Stimulated activated naive CD8-positive, alpha-beta T cell treated with anti-CD3 and anti-CD28 coated beads, Interleukin-15, amount 100 ng/mL, for 72 hours (primary cell): ENCODE measurements at regions not wholly inside any gene's neighbourhood (a gene's known extent, or its start where the extent isn't known, plus 50 kb on each side); places are given as distances from the start of the nearest gene placed in this dataset.

ENCODE experiments used
- ATAC-seq: fragments of 150-1000 bp; cut with Tn5 transposase; 2 replicates; pipeline ENCODE4 v1.10.0; 2021; ENCODE audit warnings: mild to moderate bottlenecking, moderate library complexity
- DNase-seq, 2 donors: peaks; one replicate each; pipeline ENCODE4 v3.0.0; 2021 to 2022
- H3K27ac Mint-ChIP-seq, 2 donors: one replicate each; pipeline ENCODE4 v1.8.0; 2022; ENCODE audit warnings: mild to moderate bottlenecking in 2 of 2, mixed read lengths in 2 of 2, moderate library complexity in 2 of 2
- H3K27me3 Mint-ChIP-seq: one replicate; pipeline ENCODE4 v1.8.0; 2022; ENCODE audit warnings: mixed read lengths
- H3K4me1 Mint-ChIP-seq: one replicate; pipeline ENCODE4 v1.8.0; 2022; ENCODE audit warnings: mild to moderate bottlenecking, mixed read lengths
- H3K4me3 Mint-ChIP-seq, 2 donors: one replicate each; pipeline ENCODE4 v1.8.0; 2022; ENCODE audit warnings: mild to moderate bottlenecking in 2 of 2, mixed read lengths in 2 of 2, moderate library complexity in 1 of 2
- H3K9me3 Mint-ChIP-seq, 2 donors: one replicate each; pipeline ENCODE4 v1.8.0; 2022; ENCODE audit warnings: mixed read lengths in 2 of 2

DNA sequence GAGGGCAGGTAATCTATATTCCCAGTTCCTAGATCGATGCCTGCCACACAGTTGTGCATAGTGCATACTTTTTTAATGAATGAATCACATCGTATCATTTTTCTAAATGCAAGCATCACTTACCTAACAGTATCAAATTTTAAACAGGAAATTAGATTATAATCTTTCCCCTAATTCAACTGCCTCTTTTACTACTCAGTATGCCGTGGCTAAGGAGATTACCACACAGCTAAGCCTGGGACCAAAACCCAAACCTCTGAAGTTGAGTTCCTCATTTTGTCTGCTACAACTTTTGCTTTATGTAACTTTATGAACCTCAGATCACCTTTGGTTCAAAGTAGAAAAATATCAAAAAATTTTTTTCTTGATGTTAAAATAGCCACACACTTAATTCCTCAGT lies 53.2 kb upstream of the FNDC3B start:
- no peak overlapping the region for H3K27ac Mint-ChIP-seq
- H3K27me3 Mint-ChIP-seq: no peaks in the 10 kb centered on the region
- no peaks in the 10 kb centered on the region for H3K4me1 Mint-ChIP-seq
- H3K4me3 Mint-ChIP-seq: no peak overlapping the region
- peaks cover 0 to 6% of the 10 kb centered on the region in 2 donors for H3K9me3 Mint-ChIP-seq
- DNase-seq (no peak), ATAC-seq (no peak)

DNA sequence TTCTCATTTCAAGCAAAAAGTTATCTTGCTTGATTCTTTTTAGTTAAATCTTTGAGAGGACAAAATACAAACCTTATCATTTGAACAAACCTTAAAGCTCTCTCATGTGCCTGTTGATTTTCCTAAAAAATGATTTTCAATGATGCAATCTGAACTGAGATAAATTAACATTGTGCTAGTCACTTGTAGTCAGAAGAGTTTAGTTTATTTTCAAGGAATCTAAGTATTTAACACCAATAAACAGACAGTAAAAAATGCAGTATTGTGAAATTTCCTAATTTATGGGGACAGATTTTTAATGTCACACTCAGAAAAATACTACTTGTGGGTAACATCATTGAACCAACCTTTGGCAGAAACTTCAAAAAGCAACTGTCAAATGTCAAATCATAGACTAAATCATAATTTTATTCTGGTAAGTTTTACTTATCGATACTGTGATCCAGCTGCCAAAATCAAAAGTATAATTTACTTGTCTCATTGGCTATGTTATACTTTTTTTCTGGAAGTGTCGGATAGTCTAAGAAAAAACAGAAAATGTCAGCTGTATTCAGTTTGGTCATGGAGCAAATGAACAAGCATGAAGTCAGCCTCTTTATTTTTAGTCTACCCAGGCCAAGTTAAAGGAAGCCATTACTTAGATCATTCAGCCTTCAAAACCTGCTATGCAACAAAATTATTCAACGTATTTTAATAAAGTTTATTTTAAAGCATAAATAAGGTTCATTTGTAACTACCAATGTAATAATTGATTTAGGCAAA lies 52.4 kb upstream of the FNDC3B start:
- H3K27ac Mint-ChIP-seq: no peak overlapping the region
- ATAC-seq: no peak

More for the DNA sequence above, 52.4 kb upstream of the FNDC3B start:
- Mint-ChIP-seq H3K27me3 (no peaks in the 10 kb centered on the region), H3K4me1 (no peaks in the 10 kb centered on the region), H3K4me3 (no peak overlapping the region), H3K9me3 (peaks cover 0 to 6% of the 10 kb centered on the region in 2 donors)
- no peak for DNase-seq
